ENCODE measurements at regions not wholly inside any gene's neighbourhood (a gene's known extent, or its start where the extent isn't known, plus 50 kb on each side); places are given as distances from the start of the nearest gene placed in this dataset.

- DNase-seq, result no peak
- H4K20me1 ChIP-seq (ENCODE audit: insufficient read depth, low read length), result no peaks in the 10 kb centered on the region
- no peak overlapping the region for H3K14ac ChIP-seq (replicated peaks; ENCODE audit: low read depth, low read length)
- H3K4ac ChIP-seq (ENCODE audit: low read depth, low read length), result no peak overlapping the region
- no peak overlapping the region for H2AFZ ChIP-seq (replicated peaks; ENCODE audit: low read length, poor library complexity)
- H2BK5ac ChIP-seq (ENCODE audit: low read depth, low read length, poor library complexity, severe bottlenecking), result no peak overlapping the region
- H3K79me1 ChIP-seq (ENCODE audit: low read depth in 1 of 2, low read length in 2 of 2), result no peaks in the 10 kb centered on the region
- no peak overlapping the region for H2AK5ac ChIP-seq (ENCODE audit: low read depth, low read length)
- in situ Hi-C loops (cut with MboI; ENCODE audit: low sequenced_read_pairs), result no loop called here
- H3K4me2 ChIP-seq (ENCODE audit: low read depth, low read length), result no peak overlapping the region
- dilution Hi-C loops (cut with HindIII; ENCODE audit: low sequenced_read_pairs, unreplicated experiment), result no loop called here
- no peak overlapping the region for H4K8ac ChIP-seq (ENCODE audit: low read depth in 2 of 2, low read length in 2 of 2)
- H4K91ac ChIP-seq (ENCODE audit: insufficient read depth, low read depth, low read length), result no peak overlapping the region
- H2BK15ac ChIP-seq (ENCODE audit: low read depth, low read length), result no peak overlapping the region
- TF ChIP-seq MAZ (IDR thresholded peaks at IDR 0.05; ENCODE audit: borderline replicate concordance, low read depth, low read length) (no peak), MAFK (IDR thresholded peaks at IDR 0.05; ENCODE audit: low read depth, low read length) (no peak), USF2 (IDR thresholded peaks at IDR 0.05; ENCODE audit: low read depth, low read length) (no peak), RCOR1 (IDR thresholded peaks at IDR 0.05; ENCODE audit: insufficient replicate concordance, low read length) (no peak), BHLHE40 (IDR thresholded peaks at IDR 0.05; ENCODE audit: low read depth, low read length) (no peak), POLR2A (IDR thresholded peaks at IDR 0.05; ENCODE audit: low read depth, low read length) (no peak), NFE2L2 (IDR thresholded peaks at IDR 0.05; ENCODE audit: low read depth, low read length) (no peak), FOS (IDR thresholded peaks at IDR 0.05; ENCODE audit: low read depth, low read length) (no peak), ELK1 (IDR thresholded peaks at IDR 0.05; ENCODE audit: borderline replicate concordance, low read depth, low read length) (no peak), SMC3 (IDR thresholded peaks at IDR 0.05; ENCODE audit: low read depth, low read length) (no peak), RAD21 (IDR thresholded peaks at IDR 0.05; ENCODE audit: low read length) (no peak), RFX5 (IDR thresholded peaks at IDR 0.05; ENCODE audit: low read depth, low read length) (no peak), CEBPB (IDR thresholded peaks at IDR 0.05; ENCODE audit: low read depth, low read length) (no peak)
- ChIA-PET CTCF (no interaction called here), POLR2A (ENCODE audit: unreplicated experiment) (no interaction called here)
- no peaks in the 10 kb centered on the region for H3K36me3 ChIP-seq (ENCODE audit: control insufficient read depth, insufficient read depth, low read length)
- 74% methylated on average over 5 of the region's 14 CpGs; no CpG with 5 or more reads in 1 of the 2 experiments for WGBS, 2 experiments (ENCODE audit: extremely low coverage in 2 of 2, insufficient read length in 1 of 2)
- H2BK120ac ChIP-seq (ENCODE audit: low read depth, low read length), result no peak overlapping the region
- H3K18ac ChIP-seq (ENCODE audit: low read depth, low read length), result no peak overlapping the region
- no peaks in the 10 kb centered on the region for H3K9me1 ChIP-seq (ENCODE audit: insufficient read depth, low read length)
- H3K56ac ChIP-seq (ENCODE audit: extremely low read depth, insufficient read depth, low read length), result no peak overlapping the region
- no peak overlapping the region for H3K9ac ChIP-seq (ENCODE audit: low read depth, low read length)
- H3K23ac ChIP-seq (ENCODE audit: low read depth, low read length), result no peak overlapping the region
- H3K4me3 ChIP-seq (ENCODE audit: insufficient read depth, low read depth, low read length), result no peak overlapping the region
- ATAC-seq (ENCODE audit: low read depth), result no peak
- no peak overlapping the region for H2AK9ac ChIP-seq (replicated peaks; ENCODE audit: low read depth, low read length, poor library complexity)
- intact Hi-C loops (cut with micrococcal nuclease), result no loop called here
- H3K9me3 ChIP-seq (ENCODE audit: control insufficient read depth, insufficient read depth, low read length), result no peaks in the 10 kb centered on the region; the same call in 1 of the 2 replicates
- H3K27ac ChIP-seq (ENCODE audit: insufficient read depth, low read length), result no peak overlapping the region
- no peaks in the 10 kb centered on the region for H3K4me1 ChIP-seq (ENCODE audit: control insufficient read depth, insufficient read depth, low read length)
- H2BK20ac ChIP-seq (ENCODE audit: low read depth, low read length), result no peak overlapping the region
- H3K27me3 ChIP-seq (ENCODE audit: control insufficient read depth, insufficient read depth, low read length), result no peaks in the 10 kb centered on the region
- BruUV-seq (replicated peaks), result no TSS peak
- H4K5ac ChIP-seq (ENCODE audit: low read depth, low read length), result no peak overlapping the region
Measured at GRCh38 chr13:90403330-90404082, 944.0 kb upstream of the MIR17HG start.

Measured in IMR-90 (cell line).